Endothelial cell of umbilical vein (primary cell): ENCODE measurements at regions not wholly inside any gene's neighbourhood (a gene's known extent, or its start where the extent isn't known, plus 50 kb on each side); places are given as distances from the start of the nearest gene placed in this dataset.

Experiments
- BruUV-seq: library from RNA; stranded (reverse); fragments of 400-500 nt; replicated peaks from 2 replicates; lab custom pipeline; 2021; lab: Mats Ljungman, UMichigan
- CTCF ChIA-PET: fragments of 300-600, 350-600 bp; sonication (Branson Sonifier 250); formaldehyde crosslinking; loops from one replicate; lab custom pipeline; 2021; ENCODE audit warnings: antibody characterized with exemption, inconsistent platforms; lab: Charles Lee
- POLR2A ChIA-PET: fragments of 300-600, 350-600 bp; sonication (Branson Sonifier 250); formaldehyde crosslinking; loops from one replicate; lab custom pipeline; 2021; ENCODE audit warnings: antibody characterized with exemption, inconsistent platforms; lab: Charles Lee
- DNase-seq: peaks from one replicate; pipeline ENCODE4 v3.0.0-alpha.2; 2011; ENCODE audit warnings: low read depth, low spot score
- FAIRE-seq: peaks from 2 replicates; lab custom pipeline; 2011; peaks lifted over from hg19 to GRCh38; lab: Jason Lieb, UNC
- H2AFZ ChIP-seq: 2 replicates; pipeline ENCODE4 v1.6.0; 2012; ENCODE audit warnings: low read depth, low read length, control low read depth, inconsistent platforms
- H3K27ac ChIP-seq: 2 replicates; pipeline ENCODE4 v1.5.1; 2011; ENCODE audit warnings: low read depth, mild to moderate bottlenecking, control low read depth, low read length, moderate library complexity; ENCODE audit not compliant: insufficient read depth
- H3K27me3 ChIP-seq, 2 experiments: 2 replicates each; pipeline versions ENCODE4 v1.6.0 to v1.6.1; 2011; ENCODE audit warnings: low read length in 2 of 2, mixed read lengths in 1 of 2; ENCODE audit not compliant: control insufficient read depth in 2 of 2, insufficient read depth in 2 of 2
- H3K36me3 ChIP-seq, 2 experiments: 2 replicates in 1 of 2; 3 replicates in 1 of 2; pipeline ENCODE4 v1.5.1; 2011; ENCODE audit warnings: low read length in 2 of 2, mild to moderate bottlenecking in 1 of 2, moderate library complexity in 1 of 2; ENCODE audit not compliant: control insufficient read depth in 2 of 2, insufficient read depth in 2 of 2; ENCODE audit errors: extremely low read depth in 1 of 2
- H3K4me1 ChIP-seq: 3 replicates; pipeline ENCODE4 v1.5.1; 2011; ENCODE audit warnings: mild to moderate bottlenecking, low read length; ENCODE audit not compliant: control insufficient read depth, insufficient read depth; ENCODE audit errors: extremely low read depth
- H3K4me2 ChIP-seq: 2 replicates; pipeline ENCODE4 v1.6.1; 2011; ENCODE audit warnings: low read length, control low read depth, mixed read lengths; ENCODE audit not compliant: insufficient read depth
- H3K4me3 ChIP-seq, 3 experiments: fragments of 200-600 bp in 1 of 3; sonication (generic), shearing (Covaris generic) in 1 of 3; replicated peaks in 1 of 3; 2 replicates each; pipeline ENCODE4 v1.5.1; 2011 to 2016; ENCODE audit warnings: control low read depth in 3 of 3, low read length in 3 of 3, mild to moderate bottlenecking in 2 of 3, inconsistent platforms in 1 of 3, low read depth in 1 of 3, moderate library complexity in 1 of 3; ENCODE audit not compliant: insufficient read depth in 1 of 3
- H3K79me2 ChIP-seq: 2 replicates; pipeline ENCODE4 v1.6.0; 2012; ENCODE audit warnings: low read length, inconsistent platforms; ENCODE audit not compliant: control insufficient read depth, insufficient read depth
- H3K9ac ChIP-seq: replicated peaks from 2 replicates; pipeline ENCODE3; 2011; ENCODE audit warnings: low read length, control low read depth; ENCODE audit not compliant: insufficient read depth; ENCODE audit errors: extremely low read depth
- H3K9me1 ChIP-seq: replicated peaks from 3 replicates; pipeline ENCODE4 v1.6.0; 2011; ENCODE audit warnings: mild to moderate bottlenecking, low read length; ENCODE audit not compliant: control insufficient read depth, insufficient read depth; ENCODE audit errors: extremely low read depth
- H3K9me3 ChIP-seq: replicated peaks from 2 replicates; pipeline ENCODE4 v1.5.1; 2012; ENCODE audit warnings: low read length, inconsistent platforms; ENCODE audit not compliant: control insufficient read depth, insufficient read depth
- H4K20me1 ChIP-seq: replicated peaks from 2 replicates; pipeline ENCODE3; 2011; ENCODE audit warnings: mild to moderate bottlenecking, low read length; ENCODE audit not compliant: control insufficient read depth, insufficient read depth; ENCODE audit errors: extremely low read depth
- EZH2 ChIP-seq: IDR thresholded peaks from 2 replicates; pipeline ENCODE4 v1.6.1; 2012; ENCODE audit warnings: borderline replicate concordance, low read depth, mild to moderate bottlenecking, moderate library complexity, low read length, inconsistent platforms; ENCODE audit not compliant: severe bottlenecking
- FOS ChIP-seq: IDR thresholded peaks from 2 replicates; pipeline ENCODE4 v1.6.1; 2011; ENCODE audit warnings: mild to moderate bottlenecking, low read length, moderate library complexity, borderline replicate concordance; ENCODE audit not compliant: insufficient read depth
- GATA2 ChIP-seq: IDR thresholded peaks from 2 replicates; pipeline ENCODE4 v1.7.0; 2011; ENCODE audit warnings: low read depth, mild to moderate bottlenecking, moderate library complexity, mixed read lengths, low read length; ENCODE audit not compliant: insufficient read length, insufficient read depth
- JUN ChIP-seq: IDR thresholded peaks from 2 replicates; pipeline ENCODE4 v1.6.1; 2011; ENCODE audit warnings: borderline replicate concordance, low read depth; ENCODE audit not compliant: insufficient read length, insufficient read depth
- MYC ChIP-seq: IDR thresholded peaks from one replicate; pipeline ENCODE4 v1.6.1; 2011; ENCODE audit warnings: mild to moderate bottlenecking, low read depth, low read length
- POLR2A ChIP-seq: IDR thresholded peaks from 2 replicates; pipeline ENCODE4 v1.6.1; 2012; ENCODE audit warnings: low read depth, mild to moderate bottlenecking, control low read depth, low read length
- POLR2AphosphoS5 ChIP-seq: IDR thresholded peaks from 2 replicates; pipeline ENCODE4 v1.6.1; 2012; ENCODE audit warnings: low read depth, mild to moderate bottlenecking, control low read depth, low read length, moderate library complexity; ENCODE audit not compliant: insufficient read depth
- dilution Hi-C: fragments of 300-500 bp; cut with MboI; formaldehyde crosslinking; loops from one replicate; pipeline ENCODE4 v1.15.0; 2019; ENCODE audit warnings: low sequenced_read_pairs; ENCODE audit not compliant: extremely low pct_ligation_motif_present
- intact Hi-C: fragments of 100-400 bp; cut with micrococcal nuclease; formaldehyde crosslinking; loops from one replicate; pipeline ENCODE4 v1.10.0; 2022
- TF ChIP-seq, protein P1 (sequence below), 2 donors: IDR thresholded peaks; 1 replicate in 1 of 2; 2 replicates in 1 of 2; pipeline ENCODE4 v1.5.1; 2011; ENCODE audit warnings: low read length in 2 of 2, mild to moderate bottlenecking in 2 of 2, moderate library complexity in 2 of 2, control low read depth in 1 of 2, inconsistent platforms in 1 of 2, low read depth in 1 of 2; ENCODE audit not compliant: insufficient read depth in 1 of 2; ENCODE audit errors: extremely low read depth in 1 of 2
- TF ChIP-seq, protein P2 (sequence below): IDR thresholded peaks from 2 replicates; pipeline ENCODE4 v1.6.1; 2011; ENCODE audit not compliant: insufficient read depth, insufficient read length

DNA sequence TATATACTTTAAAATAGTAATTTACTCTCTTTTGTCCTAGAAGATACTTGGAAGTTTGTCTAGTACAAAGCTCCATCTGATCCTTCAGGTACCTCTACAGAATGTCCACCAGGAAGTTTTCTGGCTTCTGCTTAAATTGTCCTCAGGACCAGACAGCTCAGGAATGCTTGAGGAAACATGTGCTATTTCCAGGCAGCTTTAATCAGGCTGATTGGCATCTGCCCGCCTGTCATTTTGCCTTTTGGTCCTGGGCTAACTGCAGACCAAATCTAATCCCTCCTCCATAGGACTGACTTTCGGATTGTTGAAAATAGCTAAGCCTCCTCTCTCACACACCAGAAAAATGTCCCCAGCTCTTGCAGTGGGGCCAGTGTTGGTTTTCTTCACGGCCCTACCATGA lies 113.4 kb upstream of the RGMA start:
- no peaks in the 10 kb centered on the region for H3K36me3 ChIP-seq
- no peaks in the 10 kb centered on the region for H4K20me1 ChIP-seq
- no peaks in the 10 kb centered on the region for H3K4me1 ChIP-seq
- no peak overlapping the region for H3K4me3 ChIP-seq
- FAIRE-seq = no peak
- DNase-seq = no peak
- peaks cover 2% of the 10 kb centered on the region for H3K9me3 ChIP-seq
- dilution Hi-C loops = no loop called here
- ChIA-PET CTCF (no interaction called here), POLR2A (no interaction called here)
- no peak overlapping the region for H3K9ac ChIP-seq
- H2AFZ ChIP-seq = no peak overlapping the region
- BruUV-seq = no TSS peak
- H3K27ac ChIP-seq = no peak overlapping the region
- no peak overlapping the region for H3K4me2 ChIP-seq
- no peaks in the 10 kb centered on the region for H3K27me3 ChIP-seq
- no peak for TF ChIP-seq EZH2
- TF ChIP-seq, protein P1, sequence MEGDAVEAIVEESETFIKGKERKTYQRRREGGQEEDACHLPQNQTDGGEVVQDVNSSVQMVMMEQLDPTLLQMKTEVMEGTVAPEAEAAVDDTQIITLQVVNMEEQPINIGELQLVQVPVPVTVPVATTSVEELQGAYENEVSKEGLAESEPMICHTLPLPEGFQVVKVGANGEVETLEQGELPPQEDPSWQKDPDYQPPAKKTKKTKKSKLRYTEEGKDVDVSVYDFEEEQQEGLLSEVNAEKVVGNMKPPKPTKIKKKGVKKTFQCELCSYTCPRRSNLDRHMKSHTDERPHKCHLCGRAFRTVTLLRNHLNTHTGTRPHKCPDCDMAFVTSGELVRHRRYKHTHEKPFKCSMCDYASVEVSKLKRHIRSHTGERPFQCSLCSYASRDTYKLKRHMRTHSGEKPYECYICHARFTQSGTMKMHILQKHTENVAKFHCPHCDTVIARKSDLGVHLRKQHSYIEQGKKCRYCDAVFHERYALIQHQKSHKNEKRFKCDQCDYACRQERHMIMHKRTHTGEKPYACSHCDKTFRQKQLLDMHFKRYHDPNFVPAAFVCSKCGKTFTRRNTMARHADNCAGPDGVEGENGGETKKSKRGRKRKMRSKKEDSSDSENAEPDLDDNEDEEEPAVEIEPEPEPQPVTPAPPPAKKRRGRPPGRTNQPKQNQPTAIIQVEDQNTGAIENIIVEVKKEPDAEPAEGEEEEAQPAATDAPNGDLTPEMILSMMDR (IDR thresholded peaks at IDR 0.05; ENCODE audit: extremely low read depth in 1 of 2, insufficient read depth in 1 of 2, low read depth in 1 of 2, low read length in 2 of 2) = no peak
- TF ChIP-seq, protein P2, sequence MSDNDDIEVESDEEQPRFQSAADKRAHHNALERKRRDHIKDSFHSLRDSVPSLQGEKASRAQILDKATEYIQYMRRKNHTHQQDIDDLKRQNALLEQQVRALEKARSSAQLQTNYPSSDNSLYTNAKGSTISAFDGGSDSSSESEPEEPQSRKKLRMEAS = no peak
- no peak for TF ChIP-seq JUN
- TF ChIP-seq POLR2A = no peak
- no peak for TF ChIP-seq MYC
- H3K79me2 ChIP-seq = no peaks in the 10 kb centered on the region
- no peaks in the 10 kb centered on the region for H3K9me1 ChIP-seq
- intact Hi-C loops = no loop called here

DNA sequence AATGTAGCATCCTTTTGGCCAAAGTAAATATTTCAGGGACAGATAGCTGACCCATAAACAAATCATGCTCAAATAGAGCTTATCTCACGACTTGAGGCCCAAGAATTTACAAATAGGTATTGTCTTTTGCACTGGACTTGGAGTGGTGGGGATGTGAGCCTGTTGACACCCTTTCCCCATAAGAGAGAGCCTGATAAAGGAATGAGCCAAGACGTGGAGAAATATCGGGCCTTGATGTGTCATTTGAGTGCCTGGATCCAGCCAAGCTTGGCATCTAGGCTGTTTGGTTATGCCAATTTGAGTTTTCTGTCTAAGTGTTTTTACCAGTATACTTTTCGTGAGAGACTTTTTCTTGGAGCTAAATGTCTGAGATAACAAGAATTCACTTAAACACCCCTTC lies 112.9 kb upstream of the RGMA start:
- FAIRE-seq = no peak
- Histone ChIP-seq H3K9me3 (peaks cover 2% of the 10 kb centered on the region), H3K4me3 (no peak overlapping the region), H3K27me3 (no peaks in the 10 kb centered on the region), H3K4me1 (no peaks in the 10 kb centered on the region), H3K9me1 (no peaks in the 10 kb centered on the region), H3K27ac (no peak overlapping the region), H3K9ac (no peak overlapping the region), H2AFZ (no peak overlapping the region), H4K20me1 (no peaks in the 10 kb centered on the region), H3K79me2 (no peaks in the 10 kb centered on the region), H3K36me3 (no peaks in the 10 kb centered on the region), H3K4me2 (no peak overlapping the region)
- DNase-seq = no peak
- BruUV-seq = no TSS peak
- POLR2A ChIA-PET = no interaction called here
- no peak for TF ChIP-seq POLR2AphosphoS5
- no peak for TF ChIP-seq EZH2
- TF ChIP-seq, protein P2 = no peak
- TF ChIP-seq JUN = no peak
- no peak for TF ChIP-seq POLR2A
- TF ChIP-seq, protein P1 (IDR thresholded peaks at IDR 0.05; ENCODE audit: extremely low read depth in 1 of 2, insufficient read depth in 1 of 2, low read depth in 1 of 2, low read length in 2 of 2) = no peak
- no peak for TF ChIP-seq FOS
- no peak for TF ChIP-seq GATA2
- TF ChIP-seq MYC = no peak
- dilution Hi-C loops = no loop called here
- intact Hi-C loops = no loop called here
- CTCF ChIA-PET = interaction anchor here (0.9 kb wide), 1 partner anchor 116 kb away, joined by 3 read pairs; no protein-coding TSS in a partner anchor
